Fibroblast of lung (primary cell): ENCODE measurements at regions not wholly inside any gene's neighbourhood (a gene's known extent, or its start where the extent isn't known, plus 50 kb on each side); places are given as distances from the start of the nearest gene placed in this dataset.

Source experiments
- EZH2 ChIP-seq: IDR thresholded peaks from 2 replicates; pipeline ENCODE4 v1.5.1; 2012; ENCODE audit warnings: low read length, control low read depth, mild to moderate bottlenecking; ENCODE audit errors: missing control alignments
- TF ChIP-seq, protein P1 (sequence below), 2 donors: IDR thresholded peaks in 1 of 2; conservative IDR thresholded peaks in 1 of 2; 1 replicate in 1 of 2; 2 replicates in 1 of 2; pipeline ENCODE4 v1.5.1; 2011 to 2012; ENCODE audit warnings: low read length in 2 of 2, control low read depth in 1 of 2, inconsistent platforms in 1 of 2, low read depth in 1 of 2, mild to moderate bottlenecking in 1 of 2

GRCh38 chr10:64699244-64699643, 1178.0 kb downstream of the REEP3 start:
- TF ChIP-seq, protein P1, sequence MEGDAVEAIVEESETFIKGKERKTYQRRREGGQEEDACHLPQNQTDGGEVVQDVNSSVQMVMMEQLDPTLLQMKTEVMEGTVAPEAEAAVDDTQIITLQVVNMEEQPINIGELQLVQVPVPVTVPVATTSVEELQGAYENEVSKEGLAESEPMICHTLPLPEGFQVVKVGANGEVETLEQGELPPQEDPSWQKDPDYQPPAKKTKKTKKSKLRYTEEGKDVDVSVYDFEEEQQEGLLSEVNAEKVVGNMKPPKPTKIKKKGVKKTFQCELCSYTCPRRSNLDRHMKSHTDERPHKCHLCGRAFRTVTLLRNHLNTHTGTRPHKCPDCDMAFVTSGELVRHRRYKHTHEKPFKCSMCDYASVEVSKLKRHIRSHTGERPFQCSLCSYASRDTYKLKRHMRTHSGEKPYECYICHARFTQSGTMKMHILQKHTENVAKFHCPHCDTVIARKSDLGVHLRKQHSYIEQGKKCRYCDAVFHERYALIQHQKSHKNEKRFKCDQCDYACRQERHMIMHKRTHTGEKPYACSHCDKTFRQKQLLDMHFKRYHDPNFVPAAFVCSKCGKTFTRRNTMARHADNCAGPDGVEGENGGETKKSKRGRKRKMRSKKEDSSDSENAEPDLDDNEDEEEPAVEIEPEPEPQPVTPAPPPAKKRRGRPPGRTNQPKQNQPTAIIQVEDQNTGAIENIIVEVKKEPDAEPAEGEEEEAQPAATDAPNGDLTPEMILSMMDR (conservative IDR thresholded peaks at IDR 0.05 in 1 of 2, IDR thresholded peaks at IDR 0.05 in 1 of 2; ENCODE audit: low read depth in 1 of 2, low read length in 2 of 2), result no peak
- no peak for TF ChIP-seq EZH2
